ENCODE measurements at regions not wholly inside any gene's neighbourhood (a gene's known extent, or its start where the extent isn't known, plus 50 kb on each side); places are given as distances from the start of the nearest gene placed in this dataset.

- TF ChIP-seq CTCF (conservative IDR thresholded peaks at IDR 0.05; ENCODE audit: low read depth, low read length) (no peak), USF2 (IDR thresholded peaks at IDR 0.05; ENCODE audit: low read depth, low read length) (no peak), NFE2L2 (IDR thresholded peaks at IDR 0.05; ENCODE audit: low read depth, low read length) (no peak), POLR2A (IDR thresholded peaks at IDR 0.05; ENCODE audit: low read depth, low read length) (no peak), MAZ (IDR thresholded peaks at IDR 0.05; ENCODE audit: borderline replicate concordance, low read depth, low read length) (no peak), CEBPB (IDR thresholded peaks at IDR 0.05; ENCODE audit: low read depth, low read length) (no peak), CHD1 (IDR thresholded peaks at IDR 0.05; ENCODE audit: low read depth, low read length) (no peak), MXI1 (IDR thresholded peaks at IDR 0.05; ENCODE audit: borderline replicate concordance, low read depth, low read length) (no peak), RAD21 (IDR thresholded peaks at IDR 0.05; ENCODE audit: low read length) (no peak)
Observed at GRCh38 chr5:93649234-93649900, 66.3 kb downstream of the NR2F1 start.
